Thyroid gland (tissue), 4 donors: ENCODE measurements at regions not wholly inside any gene's neighbourhood (a gene's known extent, or its start where the extent isn't known, plus 50 kb on each side); places are given as distances from the start of the nearest gene placed in this dataset.
A peak's percentile ranks its signal among the peaks of the same experiment; 100 is the strongest.

Source experiments
- DNase-seq, 2 donors: peaks; one replicate each; pipeline ENCODE4 v3.0.0-alpha.2; 2019
- H3K27ac ChIP-seq, 3 donors: fragments of 200-600 bp; sonication (generic); 1 replicate in 2 of 3; 2 replicates in 1 of 3; pipeline ENCODE4 v1.5.1; 2016 to 2019; ENCODE audit warnings: mild to moderate bottlenecking in 1 of 3, moderate library complexity in 1 of 3
- H3K27me3 ChIP-seq: fragments of 200-600 bp; sonication (generic); one replicate; pipeline ENCODE4 v1.5.1; 2019
- H3K36me3 ChIP-seq, 2 donors: fragments of 200-600 bp; sonication (generic); one replicate each; pipeline ENCODE4 v1.5.1; 2016 to 2019
- H3K4me1 ChIP-seq, 2 donors: fragments of 200-600 bp; sonication (generic); one replicate each; pipeline ENCODE4 v1.5.1; 2017 to 2019
- H3K4me3 ChIP-seq, 3 donors: fragments of 200-600 bp; sonication (generic); replicated peaks in 1 of 3; 1 replicate in 2 of 3; 2 replicates in 1 of 3; pipeline ENCODE4 v1.5.1; 2016; ENCODE audit warnings: mild to moderate bottlenecking in 1 of 3
- H3K9me3 ChIP-seq: fragments of 200-600 bp; sonication (generic); one replicate; pipeline ENCODE4 v1.5.1; 2017
- POLR2A ChIP-seq, 2 donors: fragments of 450-650 bp; IDR thresholded peaks; one replicate each; pipeline ENCODE4 v1.6.1; 2017; ENCODE audit warnings: antibody characterized with exemption in 2 of 2, mild to moderate bottlenecking in 2 of 2, moderate library complexity in 1 of 2
- WGBS, 2 donors: methylation state at CpG; one replicate each; pipeline ENCODE4 v1.1.5; 2017; 5-methylcytosine and 5-hydroxymethylcytosine counted together
- intact Hi-C: fragments of 100-400 bp; cut with DNase I; formaldehyde crosslinking; loops from one replicate; pipeline ENCODE4 v1.15.1; 2023
- TF ChIP-seq, protein P1 (sequence below), 6 experiments: fragments of 200-600 bp in 3 of 6; fragments of 450-650 bp in 3 of 6; sonication (generic) in 3 of 6; IDR thresholded peaks; one replicate each; pipeline ENCODE4 v1.5.1; 2016 to 2019; ENCODE audit warnings: antibody characterized with exemption in 6 of 6, mild to moderate bottlenecking in 2 of 6, inconsistent platforms in 1 of 6, moderate library complexity in 1 of 6

DNA sequence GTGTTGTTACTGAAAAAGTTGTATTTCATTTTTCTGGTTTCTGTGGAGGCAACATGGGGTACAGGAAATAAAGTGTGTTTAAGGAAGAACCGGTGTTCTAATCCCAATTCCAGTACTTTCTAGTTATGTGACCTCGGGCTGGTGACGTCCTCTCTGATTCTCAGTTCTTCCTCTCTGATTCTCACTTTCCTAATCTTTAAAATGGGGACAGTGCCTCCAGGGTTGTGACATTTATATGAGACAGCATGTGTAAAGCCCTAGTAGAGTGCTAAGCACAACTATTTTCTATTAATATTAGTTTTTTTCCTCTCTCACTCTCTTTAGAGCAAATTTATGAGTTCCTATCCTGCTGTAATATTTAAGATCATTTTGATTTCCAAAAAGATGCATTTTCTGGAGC is 50.9 kb upstream of the PTPDC1 start:
- WGBS, 2 donors: 94 to 96% methylated on average over 3 of the region's 3 CpGs
- intact Hi-C loops: no loop called here
- Histone ChIP-seq H3K36me3 (no peaks in the 10 kb centered on the region), H3K27ac (no peak overlapping the region), H3K9me3 (no peaks in the 10 kb centered on the region), H3K4me3 (no peak overlapping the region), H3K4me1 (peaks cover 4 to 5% of the 10 kb centered on the region in 2 donors), H3K27me3 (no peaks in the 10 kb centered on the region)
- TF ChIP-seq POLR2A (IDR thresholded peaks at IDR 0.05): no peak
- TF ChIP-seq, protein P1, sequence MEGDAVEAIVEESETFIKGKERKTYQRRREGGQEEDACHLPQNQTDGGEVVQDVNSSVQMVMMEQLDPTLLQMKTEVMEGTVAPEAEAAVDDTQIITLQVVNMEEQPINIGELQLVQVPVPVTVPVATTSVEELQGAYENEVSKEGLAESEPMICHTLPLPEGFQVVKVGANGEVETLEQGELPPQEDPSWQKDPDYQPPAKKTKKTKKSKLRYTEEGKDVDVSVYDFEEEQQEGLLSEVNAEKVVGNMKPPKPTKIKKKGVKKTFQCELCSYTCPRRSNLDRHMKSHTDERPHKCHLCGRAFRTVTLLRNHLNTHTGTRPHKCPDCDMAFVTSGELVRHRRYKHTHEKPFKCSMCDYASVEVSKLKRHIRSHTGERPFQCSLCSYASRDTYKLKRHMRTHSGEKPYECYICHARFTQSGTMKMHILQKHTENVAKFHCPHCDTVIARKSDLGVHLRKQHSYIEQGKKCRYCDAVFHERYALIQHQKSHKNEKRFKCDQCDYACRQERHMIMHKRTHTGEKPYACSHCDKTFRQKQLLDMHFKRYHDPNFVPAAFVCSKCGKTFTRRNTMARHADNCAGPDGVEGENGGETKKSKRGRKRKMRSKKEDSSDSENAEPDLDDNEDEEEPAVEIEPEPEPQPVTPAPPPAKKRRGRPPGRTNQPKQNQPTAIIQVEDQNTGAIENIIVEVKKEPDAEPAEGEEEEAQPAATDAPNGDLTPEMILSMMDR (IDR thresholded peaks at IDR 0.05): no peak
- DNase-seq: no peak

DNA sequence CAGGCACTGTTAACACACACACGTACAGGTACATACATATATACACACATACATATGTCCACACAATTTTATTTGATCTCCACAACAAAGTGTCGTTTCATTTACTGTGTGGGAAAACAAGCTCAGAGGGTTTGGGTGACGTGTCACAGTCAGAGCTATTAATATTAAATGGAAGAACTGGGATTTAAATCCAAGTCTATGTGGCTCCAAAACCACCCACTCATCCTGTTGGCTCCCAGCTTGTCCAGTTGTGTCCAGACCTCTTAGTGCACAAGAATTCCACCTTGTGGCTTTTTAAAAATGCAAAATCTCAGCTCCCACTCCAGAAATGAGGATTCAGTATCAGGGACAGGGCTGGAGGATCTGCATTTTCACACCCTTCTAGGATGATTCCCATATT is 52.3 kb upstream of the PTPDC1 start:
- no peak for DNase-seq
- intact Hi-C loops: no loop called here
- no peaks in the 10 kb centered on the region for H3K9me3 ChIP-seq
- no peak overlapping the region for H3K4me3 ChIP-seq
- no peaks in the 10 kb centered on the region for H3K36me3 ChIP-seq
- H3K4me1 ChIP-seq: peaks cover 4 to 5% of the 10 kb centered on the region in 2 donors
- TF ChIP-seq, protein P1 (IDR thresholded peaks at IDR 0.05): no peak
- TF ChIP-seq POLR2A (IDR thresholded peaks at IDR 0.05): no peak
- 73 to 82% methylated on average over 3 of the region's 3 CpGs for WGBS, 2 donors
- no peak overlapping the region for H3K27ac ChIP-seq
- H3K27me3 ChIP-seq: no peaks in the 10 kb centered on the region

DNA sequence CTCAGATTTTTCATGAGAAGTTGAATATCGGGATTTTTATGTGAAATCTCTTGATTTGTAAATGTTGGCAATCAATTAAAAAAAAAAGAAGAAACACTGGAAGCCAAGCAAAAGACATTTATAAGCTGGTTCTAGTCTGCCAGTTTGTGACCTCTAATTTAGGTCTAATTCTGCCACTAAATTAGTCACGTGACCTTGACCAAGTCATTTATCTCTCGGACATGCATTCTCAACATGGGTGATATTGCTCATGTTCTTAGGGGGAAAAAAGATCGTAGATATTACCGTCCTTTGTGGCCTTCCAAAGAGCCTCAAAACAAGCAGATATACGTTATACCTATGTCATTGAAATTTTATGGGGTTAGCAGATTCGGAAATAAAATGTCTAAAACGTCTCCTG is 52.9 kb upstream of the PTPDC1 start:
- Histone ChIP-seq H3K4me1 (peaks cover 4 to 5% of the 10 kb centered on the region in 2 donors), H3K36me3 (no peaks in the 10 kb centered on the region), H3K4me3 (peak overlapping the region in 2 of 3 donors; percentile 74 to 88), H3K9me3 (no peaks in the 10 kb centered on the region), H3K27ac (peak overlapping the region in 1 of 3 donors; percentile 65), H3K27me3 (no peaks in the 10 kb centered on the region)
- TF ChIP-seq POLR2A (IDR thresholded peaks at IDR 0.05): no peak
- TF ChIP-seq, protein P1 (IDR thresholded peaks at IDR 0.05): no peak
- WGBS, 2 donors: 62 to 77% methylated on average over 8 of the region's 8 CpGs
- intact Hi-C loops: no loop called here
- no peak for DNase-seq

DNA sequence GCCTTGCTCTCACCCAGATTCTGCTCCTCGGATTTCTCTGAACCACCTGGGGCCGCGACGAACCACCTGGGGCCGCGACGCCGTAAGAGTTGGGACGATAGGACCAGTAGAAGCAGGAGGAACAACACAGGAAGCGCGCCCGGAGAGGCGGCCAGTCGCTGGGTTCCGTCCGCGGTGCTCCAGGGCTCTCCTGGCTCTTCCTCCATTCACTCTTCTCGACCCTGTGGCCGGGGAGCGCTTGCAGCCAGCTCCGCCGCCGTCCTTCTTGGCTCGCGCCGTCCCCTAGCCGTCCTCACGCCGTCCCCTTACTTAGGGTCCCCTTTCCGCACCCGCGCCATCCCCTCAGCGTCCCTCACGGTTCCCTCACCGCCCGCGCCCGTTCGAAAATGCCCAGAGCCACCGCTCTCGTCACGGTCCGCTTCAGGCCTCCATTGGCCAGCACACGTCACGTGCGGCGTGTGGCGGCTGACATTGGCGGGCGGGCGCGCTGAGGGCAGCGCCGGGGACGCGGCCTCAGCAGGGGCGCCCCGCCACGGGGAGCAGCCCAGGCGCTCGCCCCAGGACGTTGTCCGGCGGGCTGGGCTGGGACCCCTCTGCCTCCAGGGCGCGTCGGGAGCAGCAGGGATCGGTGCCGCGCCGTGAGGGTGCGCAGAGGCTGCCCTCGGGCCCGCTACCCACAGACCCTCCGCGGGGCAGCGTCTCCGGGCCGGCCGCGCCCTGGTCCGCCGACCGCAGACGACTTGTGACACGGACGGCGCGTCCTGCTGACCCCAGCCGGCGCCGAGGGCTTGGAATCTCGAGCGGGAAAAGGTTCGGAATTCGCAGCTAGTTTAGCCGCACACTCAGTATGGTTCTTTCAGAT is 53.7 kb upstream of the PTPDC1 start:
- H3K9me3 ChIP-seq: no peaks in the 10 kb centered on the region
- H3K4me3 ChIP-seq: peak overlapping the region; percentile 61 to 88 (median 74)
- WGBS, 2 donors: 0% methylated on average over 35 to 43 of the region's 97 CpGs
- peak; percentile 8 to 79 for TF ChIP-seq POLR2A (IDR thresholded peaks at IDR 0.05)
- TF ChIP-seq, protein P1 (IDR thresholded peaks at IDR 0.05): no peak
- intact Hi-C loops: no loop called here
- peak overlapping the region; percentile 37 to 80 (median 65) for H3K27ac ChIP-seq
- no peaks in the 10 kb centered on the region for H3K27me3 ChIP-seq
- H3K4me1 ChIP-seq: peaks cover 4 to 5% of the 10 kb centered on the region in 2 donors
- H3K36me3 ChIP-seq: no peaks in the 10 kb centered on the region
- DNase-seq: peak; percentile 84 to 85

DNA sequence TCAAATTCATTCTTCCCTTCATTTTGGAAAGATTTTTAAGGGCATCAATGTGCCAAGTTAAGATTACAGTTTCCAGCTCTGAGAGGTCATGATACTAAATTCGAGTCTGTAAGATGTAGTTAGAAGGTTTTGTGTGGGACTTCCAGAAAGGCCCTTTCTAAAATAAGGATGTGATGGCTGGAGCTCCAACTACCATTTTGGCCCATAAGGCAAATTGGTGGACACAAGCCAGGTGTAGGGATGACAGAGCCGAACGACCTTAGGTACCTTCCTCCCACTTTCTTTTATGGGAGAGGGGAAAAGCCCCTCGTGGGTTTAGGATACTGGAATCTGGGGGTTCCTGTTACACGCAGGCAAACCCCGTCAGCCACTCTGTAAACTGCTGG is 54.3 kb upstream of the PTPDC1 start:
- intact Hi-C loops: no loop called here

More for the DNA sequence above, 54.3 kb upstream of the PTPDC1 start:
- peak overlapping the region in 2 of 3 donors; percentile 65 to 80 for H3K27ac ChIP-seq
- H3K4me3 ChIP-seq: peak overlapping the region; percentile 61 to 88 (median 74)
- DNase-seq: no peak
- H3K27me3 ChIP-seq: no peaks in the 10 kb centered on the region
- no peaks in the 10 kb centered on the region for H3K36me3 ChIP-seq
- TF ChIP-seq, protein P1 (IDR thresholded peaks at IDR 0.05): no peak
- no peak for TF ChIP-seq POLR2A (IDR thresholded peaks at IDR 0.05)
- no peaks in the 10 kb centered on the region for H3K9me3 ChIP-seq
- 28 to 32% methylated on average over 6 of the region's 6 CpGs for WGBS, 2 donors
- H3K4me1 ChIP-seq: peaks cover 4 to 5% of the 10 kb centered on the region in 2 donors
